HG03565 (cell line): ENCODE measurements at regions not wholly inside any gene's neighbourhood (a gene's known extent, or its start where the extent isn't known, plus 50 kb on each side); places are given as distances from the start of the nearest gene placed in this dataset.
"Not testable (repeated sequence)": the region's sequence is repeated elsewhere in the genome, so short reads cannot be mapped to it uniquely, and the experiment has no call there.

ENCODE experiments used
- ATAC-seq: cut with Tn5 transposase; IDR thresholded peaks from one replicate; pipeline ENCODE4 v1.9.1; 2021; ENCODE audit warnings: mild to moderate bottlenecking, moderate library complexity; ENCODE audit not compliant: unreplicated experiment

DNA sequence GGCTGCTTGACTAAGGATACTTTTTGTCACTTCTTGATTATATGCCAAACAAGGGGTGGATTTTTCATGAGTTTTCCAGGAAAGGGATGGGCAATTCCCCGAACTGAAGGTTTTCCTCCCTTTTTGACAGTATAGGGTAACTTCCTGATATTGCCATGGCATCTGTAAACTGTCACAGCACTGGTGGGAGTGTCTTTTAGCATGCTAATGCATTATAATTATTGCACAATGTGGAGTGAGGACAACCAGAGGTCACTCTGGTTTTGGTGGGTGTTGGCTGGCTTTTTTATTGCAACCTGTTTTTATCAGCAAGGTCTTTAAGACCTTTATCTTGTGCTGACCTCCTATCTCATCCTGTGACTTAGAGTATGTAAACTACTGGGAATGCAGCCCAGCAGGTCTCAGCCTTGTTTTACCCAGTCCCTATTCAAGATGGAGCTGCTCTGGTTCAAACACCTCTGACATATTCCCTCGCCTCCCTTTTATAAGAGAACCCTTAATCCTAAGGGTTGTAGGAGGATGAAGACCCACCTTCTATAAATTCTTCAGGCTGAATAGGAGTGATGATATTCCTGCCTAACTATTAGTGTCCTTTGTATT lies 471.2 kb downstream of the ATP23 start:
- no peak for ATAC-seq

DNA sequence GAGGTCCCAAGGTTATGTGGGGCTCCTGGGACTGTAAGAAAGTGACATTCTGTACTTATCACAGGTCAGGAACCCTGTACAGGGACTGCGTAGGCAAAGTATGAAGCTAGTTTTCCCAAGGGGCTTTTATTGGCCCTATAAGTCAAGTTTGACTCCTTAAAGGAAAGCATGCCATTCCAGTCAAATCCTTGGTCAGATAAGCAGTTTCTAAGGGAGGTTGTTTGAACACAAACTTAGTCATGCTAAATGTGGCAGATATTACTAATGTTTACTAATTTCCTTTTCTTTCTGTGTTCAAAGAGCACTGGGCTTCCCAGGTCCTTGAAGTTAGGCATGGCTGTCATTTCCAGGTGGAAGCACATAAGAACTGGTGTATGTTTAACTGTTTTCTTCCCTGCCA lies 472.4 kb downstream of the ATP23 start:
- ATAC-seq = no peak

DNA sequence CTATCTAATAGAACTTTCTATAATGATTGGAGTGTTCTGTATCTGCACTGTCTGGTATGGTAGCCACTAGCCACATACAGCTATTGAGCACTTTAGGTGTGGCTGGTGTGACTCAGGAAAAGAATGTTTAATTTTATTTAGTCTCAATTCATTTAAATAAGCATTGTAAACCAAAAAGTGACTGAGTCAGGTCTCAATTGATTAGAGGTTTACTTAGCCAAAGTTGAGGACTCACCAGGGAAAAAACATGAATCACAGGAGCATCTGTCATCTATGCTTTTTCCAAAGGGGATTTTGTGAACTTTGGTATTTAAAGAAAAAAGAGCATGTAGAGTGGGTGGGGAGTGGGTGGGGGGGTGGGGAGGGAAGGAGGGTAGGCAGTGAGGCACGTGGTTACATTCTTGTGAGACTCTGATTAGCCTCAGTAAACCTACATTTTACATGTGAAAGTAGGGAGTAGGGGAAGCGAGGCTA lies 473.1 kb downstream of the ATP23 start:
- ATAC-seq = no peak

DNA sequence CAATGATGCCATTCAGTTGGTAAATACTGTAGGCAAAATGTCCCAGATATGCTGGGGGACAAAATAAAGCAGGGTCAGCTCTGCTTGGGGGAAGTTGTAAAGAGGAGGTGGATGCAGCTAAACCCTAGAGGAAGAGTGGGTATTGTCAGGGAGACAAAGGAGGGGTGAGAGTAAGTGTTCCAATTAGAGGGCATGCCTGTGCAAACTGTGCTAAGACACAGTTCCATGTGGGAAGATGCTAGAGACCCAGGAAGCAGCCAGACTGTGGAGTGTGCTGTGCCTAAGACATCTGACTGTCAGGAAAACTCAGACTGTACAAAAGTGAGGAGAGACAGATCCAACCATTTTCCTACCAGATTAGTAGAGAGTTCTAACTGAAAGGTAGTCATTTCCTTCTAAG lies 474.3 kb downstream of the ATP23 start:
- no peak for ATAC-seq

DNA sequence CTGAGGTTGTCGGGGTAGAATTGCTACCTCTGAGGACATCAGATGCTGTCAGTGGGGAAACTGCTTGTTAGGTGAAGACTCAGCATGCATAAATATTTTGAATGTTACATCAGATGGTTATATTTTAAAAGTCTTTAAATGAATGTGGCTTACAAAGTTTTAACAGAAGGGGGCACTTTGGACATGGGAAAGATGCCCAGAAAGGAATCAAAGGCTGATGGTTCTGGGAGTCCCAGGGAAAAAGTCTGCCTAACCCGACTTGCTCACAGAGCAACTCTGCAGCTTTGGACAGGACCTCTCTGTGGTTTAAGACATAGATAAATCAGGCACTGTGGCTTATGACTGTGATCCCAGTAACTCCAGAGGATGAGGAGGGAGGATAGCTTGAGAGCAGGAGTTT lies 474.9 kb downstream of the ATP23 start:
- no peak for ATAC-seq

DNA sequence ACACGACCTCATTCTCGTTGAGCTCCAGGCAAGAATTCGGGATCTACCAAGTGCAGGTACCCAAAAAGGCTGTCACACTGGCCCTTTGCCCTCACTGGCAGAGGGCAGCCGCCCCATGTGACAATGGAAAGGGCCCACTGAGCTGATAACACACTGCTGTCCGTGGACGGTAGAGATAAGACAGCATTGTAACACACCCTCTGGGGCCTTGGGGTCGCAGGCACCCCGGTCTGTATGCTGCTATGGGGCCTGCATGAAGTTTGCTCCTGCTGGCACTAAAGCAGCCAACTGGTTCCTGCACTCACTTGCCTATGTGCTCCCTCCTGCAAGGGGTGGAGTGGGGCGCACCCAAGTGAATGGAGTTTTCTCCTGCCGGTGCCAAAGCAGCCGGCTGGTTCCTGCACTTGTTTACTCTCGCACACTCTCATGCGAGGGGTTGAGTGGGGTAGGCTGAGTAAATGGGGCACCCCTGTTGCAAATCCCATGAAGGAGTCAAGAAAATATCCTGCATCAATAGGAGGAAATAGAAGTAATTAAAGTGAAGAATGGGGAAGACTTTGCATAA lies 477.9 kb downstream of the ATP23 start:
- ATAC-seq = no peak

DNA sequence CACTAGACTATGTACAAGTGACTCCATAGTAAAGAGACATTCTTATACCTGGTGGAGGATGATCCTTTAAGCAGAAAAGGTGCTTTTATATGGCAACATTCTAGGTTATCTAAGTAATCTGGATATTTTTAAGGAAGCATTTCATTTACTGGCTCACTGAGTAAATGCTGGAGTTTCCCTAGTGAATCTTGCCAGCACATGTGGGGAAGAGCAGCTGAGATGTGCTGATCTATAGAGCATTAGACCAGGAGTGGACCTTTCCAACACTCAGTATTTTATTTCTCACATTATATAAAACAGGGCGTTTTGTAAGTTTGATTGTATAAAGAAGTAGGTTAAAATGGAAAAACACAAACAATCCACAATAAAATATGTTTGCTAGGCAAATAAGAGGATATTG lies 478.5 kb downstream of the ATP23 start:
- ATAC-seq = no peak

DNA sequence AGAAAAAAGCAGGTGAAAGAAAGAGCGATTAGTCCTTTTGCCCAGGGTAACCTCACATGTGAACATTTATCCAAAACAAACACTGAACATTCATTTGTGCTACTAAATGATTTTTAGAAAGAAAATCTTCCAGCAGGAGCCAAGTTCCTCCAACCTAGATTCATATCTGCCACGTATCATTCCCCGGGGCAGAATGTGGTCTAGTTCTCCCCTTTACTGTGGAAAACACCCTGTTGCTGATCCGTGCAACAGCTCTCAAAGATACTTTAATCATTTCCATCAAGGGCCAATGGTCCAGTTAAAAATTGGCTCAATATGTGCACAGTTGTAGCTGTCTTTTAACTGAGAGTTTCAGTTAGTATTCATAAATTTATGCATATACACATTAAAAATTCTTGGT lies 479.1 kb downstream of the ATP23 start:
- no peak for ATAC-seq

DNA sequence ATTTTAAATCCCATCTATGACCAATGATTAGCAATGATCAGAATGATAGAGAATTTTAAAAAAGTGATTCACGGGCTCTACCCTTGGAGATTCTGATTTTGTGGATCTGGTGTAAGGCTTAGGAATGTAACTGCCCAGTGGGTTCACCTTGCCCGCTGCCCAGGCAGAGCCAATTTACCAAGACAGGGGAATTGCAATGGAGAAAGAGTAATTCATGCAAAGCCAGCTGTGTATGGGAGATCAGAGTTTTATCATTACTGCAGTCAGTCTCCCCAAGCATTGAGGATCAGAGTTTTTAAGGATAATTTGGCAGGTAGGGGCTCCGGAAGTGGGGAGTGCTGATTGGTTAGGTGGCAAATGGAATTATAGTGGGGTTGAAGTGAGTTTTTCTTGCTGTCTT lies 480.6 kb downstream of the ATP23 start:
- ATAC-seq = no peak

DNA sequence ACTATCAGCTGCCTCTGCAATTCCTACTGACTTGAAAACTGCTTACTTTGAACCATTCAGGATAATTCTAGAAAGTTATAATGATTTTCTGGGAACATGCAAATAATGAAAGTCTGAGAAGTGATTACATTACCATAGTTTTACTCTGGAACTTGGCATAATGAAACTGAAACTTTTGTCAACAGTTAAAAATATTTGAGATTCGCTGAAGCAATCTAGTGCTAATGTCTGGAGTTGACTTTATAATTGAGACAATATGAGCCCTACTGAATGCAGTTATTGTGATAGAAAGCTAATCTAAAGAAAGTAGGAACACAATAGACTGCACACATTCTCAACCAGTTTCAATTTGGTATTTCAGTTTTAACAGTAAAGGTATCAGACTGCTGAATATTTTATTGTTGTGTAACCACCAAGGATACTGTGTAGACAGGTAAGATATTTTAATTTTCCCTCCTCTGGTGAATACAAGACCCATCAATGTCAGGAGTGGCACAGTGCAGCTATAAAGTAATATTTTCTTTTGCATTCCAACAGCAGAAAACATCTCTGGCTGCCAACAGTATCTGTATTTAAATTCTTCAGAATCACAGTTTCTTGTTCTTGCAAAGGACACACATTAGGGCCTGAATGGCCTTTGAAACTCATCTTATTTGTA lies 483.5 kb downstream of the ATP23 start:
- peak; percentile 29 for ATAC-seq

DNA sequence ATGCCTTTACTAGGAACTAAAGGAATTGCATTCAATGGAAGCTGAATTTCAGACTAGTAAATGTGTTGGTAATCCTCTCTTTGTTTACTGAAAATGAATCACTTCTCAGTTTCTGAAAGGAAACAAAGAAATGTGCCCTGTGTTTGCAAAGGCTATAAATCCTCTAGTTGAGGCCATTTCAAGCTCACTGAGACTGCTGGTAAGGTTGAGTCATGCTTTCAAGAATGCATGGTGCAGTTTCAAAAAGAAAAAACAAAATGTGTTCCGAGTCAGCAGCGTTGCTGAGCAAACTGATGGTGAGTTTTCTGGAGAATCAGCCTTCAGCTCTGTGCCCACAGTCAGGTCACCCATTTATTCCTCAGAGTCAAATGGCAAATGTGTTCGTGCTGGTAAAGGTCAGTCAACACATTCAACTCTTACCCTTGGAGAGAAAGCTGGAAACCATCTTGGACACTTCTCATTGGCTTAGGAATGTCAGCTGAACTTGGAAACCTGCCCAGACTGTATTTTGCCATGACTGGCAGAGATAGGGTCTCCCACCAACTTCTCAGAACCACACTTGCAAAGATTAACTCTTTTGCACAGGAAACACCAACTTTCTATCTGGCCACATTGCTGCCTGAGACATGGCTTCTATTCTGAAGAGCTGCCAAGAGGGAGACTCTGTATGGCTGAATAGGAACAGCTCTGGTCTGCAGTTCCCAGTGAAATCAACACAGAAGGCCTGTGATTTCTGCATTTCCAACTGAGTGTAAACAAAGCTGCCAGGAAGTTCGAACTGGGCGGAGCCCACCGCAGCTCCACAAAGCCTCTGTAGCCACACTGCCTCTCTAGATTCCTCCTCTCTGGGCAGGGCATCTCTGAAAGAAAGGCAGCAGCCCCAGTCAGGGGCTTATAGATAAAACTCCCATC lies 484.4 kb downstream of the ATP23 start:
- ATAC-seq = peak; percentile 90

DNA sequence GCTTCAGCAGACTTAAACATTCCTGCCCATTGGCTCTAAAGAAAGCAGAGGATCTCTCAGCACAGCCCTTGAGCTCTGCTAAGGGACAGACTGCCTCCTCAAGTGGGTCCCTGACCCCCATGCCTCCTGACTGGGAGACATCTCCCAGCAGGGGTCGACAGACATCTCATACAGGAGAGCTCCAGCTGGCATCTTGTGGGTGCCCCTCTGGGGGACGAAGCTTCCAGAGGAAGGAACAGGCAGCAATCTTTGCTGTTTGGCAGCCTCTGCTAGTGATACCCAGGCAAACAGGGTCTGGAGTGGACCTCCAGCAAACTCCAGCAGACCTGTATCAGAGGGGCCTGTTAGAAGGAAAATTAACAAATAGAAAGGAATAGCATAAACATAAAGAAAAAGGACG lies 485.1 kb downstream of the ATP23 start:
- not testable (repeated sequence) for ATAC-seq

DNA sequence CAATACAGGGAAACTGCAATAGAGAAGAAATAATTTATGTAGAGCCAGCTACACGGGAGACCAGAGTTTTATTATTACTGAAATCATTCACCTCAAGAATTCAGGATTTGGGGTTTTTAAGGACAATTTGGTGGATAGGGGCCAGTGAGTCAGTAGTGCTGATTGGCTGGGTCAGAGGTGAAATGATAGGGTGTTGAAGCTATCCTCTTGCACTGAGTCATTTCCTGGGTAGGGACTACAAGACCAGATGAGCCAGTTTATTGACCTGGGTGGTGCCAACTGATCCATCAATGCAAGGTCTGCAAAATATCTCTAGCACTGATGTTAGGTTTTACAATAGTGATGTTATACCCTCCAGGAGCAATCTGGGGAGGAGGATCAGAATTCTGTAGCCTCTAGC lies 486.3 kb downstream of the LRIG3 start:
- ATAC-seq = no peak

DNA sequence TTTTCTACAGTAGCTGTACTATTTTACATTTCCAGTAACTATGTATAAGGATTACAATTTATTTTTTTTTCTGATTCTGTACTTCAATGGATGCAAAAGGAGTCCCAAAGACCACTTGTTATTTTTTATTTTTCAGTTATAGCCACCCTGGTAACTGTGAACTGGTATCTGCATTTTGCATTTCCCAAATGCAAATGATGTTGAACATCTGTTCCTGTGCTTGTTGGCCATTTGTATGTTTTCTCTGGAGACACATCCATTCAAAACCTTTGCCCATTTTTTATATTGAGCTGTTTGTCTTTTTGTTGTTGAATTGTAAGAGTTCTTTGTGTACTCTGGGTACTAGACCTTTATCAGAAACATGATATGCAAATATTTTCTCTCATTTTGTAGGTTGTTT lies 485.6 kb downstream of the LRIG3 start:
- no peak for ATAC-seq

DNA sequence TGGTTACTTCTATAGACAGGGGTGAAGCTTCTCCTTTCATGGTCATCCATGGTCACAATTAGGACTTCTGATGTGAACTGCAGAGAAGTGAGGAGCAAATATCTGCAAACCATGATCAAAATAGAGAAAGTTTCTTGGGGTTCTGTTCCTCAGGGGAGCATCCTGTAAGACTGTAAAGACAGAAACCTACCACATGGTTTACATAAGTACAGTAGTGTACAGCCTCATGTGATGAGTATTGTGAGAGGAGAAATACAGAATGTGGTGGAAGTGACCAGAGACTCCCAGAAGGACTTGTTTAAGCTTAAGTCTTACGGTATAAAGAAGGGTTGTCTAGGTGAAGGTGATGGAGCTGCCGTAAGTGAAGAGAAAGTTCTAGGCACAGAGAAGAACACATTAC lies 484.7 kb downstream of the LRIG3 start:
- peak; percentile 53 for ATAC-seq

DNA sequence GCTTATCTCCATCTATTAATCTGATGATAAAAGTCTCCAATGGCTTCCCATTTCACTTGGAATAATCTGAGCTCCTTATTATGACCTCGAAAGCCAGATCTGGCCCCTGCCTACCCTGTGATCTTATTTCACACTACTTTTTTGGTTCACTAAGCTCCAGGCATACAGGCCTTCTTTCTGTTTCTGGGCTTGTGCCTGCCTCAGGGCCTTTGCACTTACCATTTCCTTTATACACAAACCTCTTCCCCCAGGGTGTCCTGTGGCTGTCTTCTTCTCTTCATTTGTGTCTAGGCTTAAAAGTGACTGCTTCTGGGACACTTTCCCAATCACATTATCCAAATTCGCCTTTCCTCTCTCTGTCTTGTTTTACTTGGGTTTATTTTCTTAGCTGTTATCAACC lies 478.8 kb downstream of the LRIG3 start:
- ATAC-seq = no peak

DNA sequence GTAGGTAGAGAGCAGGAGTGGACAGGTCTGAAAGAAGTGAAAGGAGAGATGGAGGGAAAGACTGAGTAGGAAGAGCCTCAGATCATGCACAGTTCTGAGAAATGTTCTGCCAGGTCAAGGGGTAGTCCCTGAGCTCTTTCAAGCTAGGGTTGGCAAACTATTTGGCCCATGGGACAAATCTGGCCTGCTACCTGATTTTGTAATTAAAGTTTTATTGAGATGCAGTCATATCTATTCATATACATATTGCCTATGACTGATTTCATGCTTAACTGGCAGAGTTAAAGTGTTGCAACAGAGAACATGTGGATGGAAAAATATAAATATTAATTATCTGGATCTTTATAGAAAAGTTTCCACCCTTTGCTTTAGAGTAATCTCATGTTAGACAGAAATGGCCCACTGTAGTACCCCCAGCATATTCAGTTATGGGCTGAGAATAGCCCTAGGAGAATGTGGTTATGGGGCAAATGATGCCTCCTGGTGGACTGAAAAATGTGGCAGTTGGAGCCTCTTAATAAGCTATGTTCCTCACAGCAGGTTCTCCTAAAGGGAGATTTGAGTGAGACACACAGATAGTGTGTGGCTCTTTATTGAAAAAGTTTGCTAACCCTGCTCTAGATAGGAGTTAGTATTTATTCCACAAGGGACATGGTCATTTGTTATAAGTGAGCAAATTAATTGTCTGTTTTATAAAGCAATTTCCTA lies 476.9 kb downstream of the LRIG3 start:
- no peak for ATAC-seq

DNA sequence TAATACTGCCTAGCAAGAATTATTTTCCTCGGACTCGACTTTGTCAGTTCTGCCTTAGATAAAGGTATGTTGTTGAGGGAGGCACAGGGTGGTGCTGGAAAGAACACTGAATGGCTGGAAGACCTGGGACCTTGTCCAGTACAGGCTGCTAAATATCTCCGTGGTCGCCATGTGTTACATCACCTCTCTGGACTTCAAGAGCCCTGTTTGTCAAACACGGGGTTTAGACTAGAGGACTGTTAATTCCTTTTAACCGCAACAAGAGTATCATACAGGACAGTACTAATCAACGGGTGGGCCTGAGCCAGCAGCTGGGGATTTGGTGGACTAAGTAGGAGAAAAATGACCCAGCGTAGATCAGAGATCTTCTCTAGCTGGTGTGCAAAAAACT lies 476.3 kb downstream of the LRIG3 start:
- ATAC-seq = no peak

DNA sequence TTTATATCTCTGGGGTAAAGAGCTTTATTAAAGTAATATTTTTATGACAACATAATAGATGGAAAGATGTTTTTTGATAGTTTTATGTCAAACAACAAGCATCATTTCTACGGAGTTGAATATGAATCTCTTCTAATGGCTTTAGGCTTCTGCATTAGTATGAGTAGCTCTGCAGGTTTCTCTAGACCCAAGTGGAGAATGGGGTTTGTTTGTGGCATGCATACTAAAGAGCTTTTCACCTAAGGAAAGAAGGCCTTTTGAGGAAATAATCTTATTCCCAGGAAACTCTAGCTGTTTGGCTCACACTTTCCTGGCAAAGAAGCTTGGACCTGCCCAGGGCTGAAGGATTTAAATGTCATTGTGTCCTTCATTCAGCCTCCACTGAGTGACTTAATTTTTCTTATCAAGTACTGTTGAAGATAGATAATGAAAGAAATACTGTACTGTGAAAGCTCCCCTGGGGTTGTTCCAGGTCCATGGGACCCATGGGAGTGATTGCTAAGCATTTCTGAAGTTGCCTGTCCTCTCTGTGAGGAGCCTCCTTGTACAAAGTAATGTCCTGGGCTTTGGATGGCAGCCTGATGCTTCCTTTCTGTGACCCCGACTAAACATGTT lies 469.3 kb downstream of the LRIG3 start:
- ATAC-seq = no peak

DNA sequence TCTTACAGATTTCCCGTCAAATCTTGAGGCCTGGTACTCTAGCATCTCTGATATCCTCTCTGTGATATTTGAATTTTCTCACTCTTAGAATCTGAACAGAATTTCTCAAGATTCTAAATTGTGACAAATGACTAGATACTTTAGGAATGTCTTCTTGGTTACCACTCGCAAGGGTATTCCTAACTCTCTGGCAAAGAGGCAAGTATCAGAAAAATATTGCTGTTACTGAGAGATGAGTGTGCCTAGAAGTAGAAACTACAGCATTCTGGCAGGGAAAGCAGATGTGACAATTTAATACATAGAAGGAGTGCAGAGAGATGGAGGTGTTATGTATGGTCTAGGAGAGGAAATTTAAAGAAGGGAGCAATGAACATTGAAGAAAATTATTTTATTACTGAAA lies 467.8 kb downstream of the LRIG3 start:
- ATAC-seq = no peak

DNA sequence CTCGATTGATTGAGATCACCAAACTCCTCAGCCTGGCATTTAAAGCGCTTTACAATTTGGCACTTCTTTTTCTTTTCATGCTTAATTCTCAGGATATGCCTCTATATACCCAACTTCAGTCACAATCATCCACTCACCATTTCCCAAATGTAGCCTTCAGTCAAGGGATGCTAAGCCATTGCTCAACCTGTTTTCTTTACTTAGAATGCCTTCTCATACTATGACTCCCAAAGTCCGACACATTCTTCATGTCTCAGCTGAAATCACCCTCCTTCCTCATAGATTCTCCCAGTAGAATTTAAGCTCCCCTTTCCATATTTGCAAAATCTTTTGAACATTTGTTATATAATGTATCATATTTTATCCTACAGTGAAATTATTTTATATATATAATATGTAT lies 467.0 kb downstream of the LRIG3 start:
- ATAC-seq = no peak
